ENCODE measurements at regions not wholly inside any gene's neighbourhood (a gene's known extent, or its start where the extent isn't known, plus 50 kb on each side); places are given as distances from the start of the nearest gene placed in this dataset.

DNA sequence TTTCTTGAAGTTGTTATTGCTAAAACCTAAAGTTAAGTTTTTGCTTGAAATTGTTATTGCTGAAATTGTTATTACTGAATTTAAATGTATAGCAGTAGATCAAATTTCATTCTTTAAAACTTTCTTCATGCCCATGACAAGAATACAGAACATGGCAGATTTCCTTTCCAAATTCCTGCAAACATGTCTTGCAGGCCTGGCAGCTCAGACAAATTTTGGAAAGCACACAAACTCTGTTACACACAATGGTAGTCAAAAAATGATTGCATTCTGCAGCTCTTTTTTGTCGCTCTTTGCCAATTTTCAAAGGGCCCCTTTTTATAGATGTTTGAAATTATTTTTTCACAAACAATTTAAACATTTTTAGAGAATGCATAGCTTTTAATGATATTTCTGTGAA is 1292.3 kb upstream of the B3GALT2 start:
- H3K27me3 Mint-ChIP-seq (ENCODE audit: unreplicated experiment) = no peaks in the 10 kb centered on the region
- no peak for DNase-seq
- H3K4me3 Mint-ChIP-seq (ENCODE audit: unreplicated experiment) = no peak overlapping the region
- H3K9me3 Mint-ChIP-seq (ENCODE audit: unreplicated experiment) = no peaks in the 10 kb centered on the region
- no peak overlapping the region for H3K27ac Mint-ChIP-seq (ENCODE audit: unreplicated experiment)
- TF ChIP-seq, protein P1, sequence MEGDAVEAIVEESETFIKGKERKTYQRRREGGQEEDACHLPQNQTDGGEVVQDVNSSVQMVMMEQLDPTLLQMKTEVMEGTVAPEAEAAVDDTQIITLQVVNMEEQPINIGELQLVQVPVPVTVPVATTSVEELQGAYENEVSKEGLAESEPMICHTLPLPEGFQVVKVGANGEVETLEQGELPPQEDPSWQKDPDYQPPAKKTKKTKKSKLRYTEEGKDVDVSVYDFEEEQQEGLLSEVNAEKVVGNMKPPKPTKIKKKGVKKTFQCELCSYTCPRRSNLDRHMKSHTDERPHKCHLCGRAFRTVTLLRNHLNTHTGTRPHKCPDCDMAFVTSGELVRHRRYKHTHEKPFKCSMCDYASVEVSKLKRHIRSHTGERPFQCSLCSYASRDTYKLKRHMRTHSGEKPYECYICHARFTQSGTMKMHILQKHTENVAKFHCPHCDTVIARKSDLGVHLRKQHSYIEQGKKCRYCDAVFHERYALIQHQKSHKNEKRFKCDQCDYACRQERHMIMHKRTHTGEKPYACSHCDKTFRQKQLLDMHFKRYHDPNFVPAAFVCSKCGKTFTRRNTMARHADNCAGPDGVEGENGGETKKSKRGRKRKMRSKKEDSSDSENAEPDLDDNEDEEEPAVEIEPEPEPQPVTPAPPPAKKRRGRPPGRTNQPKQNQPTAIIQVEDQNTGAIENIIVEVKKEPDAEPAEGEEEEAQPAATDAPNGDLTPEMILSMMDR (IDR thresholded peaks at IDR 0.05; ENCODE audit: partially characterized antibody, unreplicated experiment) = no peak
- H3K4me1 Mint-ChIP-seq (ENCODE audit: low read depth, unreplicated experiment) = peaks cover 25% of the 10 kb centered on the region
- H3K36me3 Mint-ChIP-seq (ENCODE audit: unreplicated experiment) = no peaks in the 10 kb centered on the region

DNA sequence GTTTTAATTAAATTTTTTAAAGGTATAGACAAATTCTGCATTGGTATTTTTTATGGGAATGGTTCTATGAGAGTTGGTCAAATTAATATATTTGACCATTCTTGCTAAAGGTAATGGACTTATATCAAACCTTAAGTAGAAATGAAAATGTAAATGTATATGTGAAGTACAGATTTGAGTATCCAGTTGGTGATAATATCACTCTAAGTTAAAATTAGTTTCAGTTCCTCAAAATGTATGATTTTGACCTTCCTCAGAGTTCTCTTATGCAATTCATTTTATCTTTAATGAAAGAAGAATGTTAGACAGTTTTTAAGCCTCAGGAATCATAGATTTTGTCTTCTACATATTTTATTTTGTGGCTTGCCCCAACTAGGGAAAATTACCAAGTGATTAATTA is 1291.5 kb upstream of the B3GALT2 start:
- H3K27ac Mint-ChIP-seq (ENCODE audit: unreplicated experiment) = no peak overlapping the region
- no peaks in the 10 kb centered on the region for H3K27me3 Mint-ChIP-seq (ENCODE audit: unreplicated experiment)
- no peak for DNase-seq
- peaks cover 27% of the 10 kb centered on the region for H3K4me1 Mint-ChIP-seq (ENCODE audit: low read depth, unreplicated experiment)
- no peak overlapping the region for H3K4me3 Mint-ChIP-seq (ENCODE audit: unreplicated experiment)
- no peaks in the 10 kb centered on the region for H3K9me3 Mint-ChIP-seq (ENCODE audit: unreplicated experiment)
- H3K36me3 Mint-ChIP-seq (ENCODE audit: unreplicated experiment) = no peaks in the 10 kb centered on the region
- TF ChIP-seq, protein P1 (IDR thresholded peaks at IDR 0.05; ENCODE audit: partially characterized antibody, unreplicated experiment) = no peak

DNA sequence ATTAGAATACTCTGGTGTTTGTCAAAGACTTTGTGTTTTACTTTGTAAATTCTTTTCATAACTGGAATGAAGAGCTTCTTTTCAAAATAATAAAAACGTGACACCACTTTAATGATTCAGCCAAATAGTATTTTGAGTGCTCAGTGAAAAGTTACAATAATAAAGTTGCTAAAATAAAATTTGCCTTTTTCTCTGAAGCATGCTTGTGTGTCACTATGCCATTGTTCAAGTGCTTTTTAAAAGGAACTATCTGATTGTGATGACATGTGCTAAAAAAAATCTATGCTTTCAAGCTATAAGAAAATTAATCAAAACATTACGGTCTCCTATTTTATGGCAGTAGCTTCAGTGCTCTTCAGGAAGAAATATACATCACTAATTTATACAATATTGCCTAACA is 1290.5 kb upstream of the B3GALT2 start:
- no peak for DNase-seq
- Mint-ChIP-seq H3K27me3 (ENCODE audit: unreplicated experiment) (no peaks in the 10 kb centered on the region), H3K36me3 (ENCODE audit: unreplicated experiment) (no peaks in the 10 kb centered on the region), H3K4me1 (ENCODE audit: low read depth, unreplicated experiment) (peaks cover 27% of the 10 kb centered on the region), H3K4me3 (ENCODE audit: unreplicated experiment) (no peak overlapping the region), H3K27ac (ENCODE audit: unreplicated experiment) (no peak overlapping the region), H3K9me3 (ENCODE audit: unreplicated experiment) (no peaks in the 10 kb centered on the region)
- TF ChIP-seq, protein P1 (IDR thresholded peaks at IDR 0.05; ENCODE audit: partially characterized antibody, unreplicated experiment) = no peak

- peaks cover 27% of the 10 kb centered on the region for H3K4me1 Mint-ChIP-seq (ENCODE audit: low read depth, unreplicated experiment)
- TF ChIP-seq, protein P1 (IDR thresholded peaks at IDR 0.05; ENCODE audit: partially characterized antibody, unreplicated experiment) = no peak
- H3K27me3 Mint-ChIP-seq (ENCODE audit: unreplicated experiment) = no peaks in the 10 kb centered on the region
- no peaks in the 10 kb centered on the region for H3K36me3 Mint-ChIP-seq (ENCODE audit: unreplicated experiment)
- no peak for DNase-seq
- no peaks in the 10 kb centered on the region for H3K9me3 Mint-ChIP-seq (ENCODE audit: unreplicated experiment)
- no peak overlapping the region for H3K27ac Mint-ChIP-seq (ENCODE audit: unreplicated experiment)
- H3K4me3 Mint-ChIP-seq (ENCODE audit: unreplicated experiment) = no peak overlapping the region
Measured at GRCh38 chr1:194476351-194476750, 1289.9 kb upstream of the B3GALT2 start.

GRCh38 chr1:194474701-194475100 is 1288.3 kb upstream of the B3GALT2 start:
- Mint-ChIP-seq H3K9me3 (ENCODE audit: unreplicated experiment) (no peaks in the 10 kb centered on the region), H3K36me3 (ENCODE audit: unreplicated experiment) (no peaks in the 10 kb centered on the region), H3K4me3 (ENCODE audit: unreplicated experiment) (peak overlapping the region; percentile 19), H3K27me3 (ENCODE audit: unreplicated experiment) (no peaks in the 10 kb centered on the region), H3K4me1 (ENCODE audit: low read depth, unreplicated experiment) (peaks cover 27% of the 10 kb centered on the region), H3K27ac (ENCODE audit: unreplicated experiment) (peak overlapping the region; percentile 13)
- TF ChIP-seq, protein P1 (IDR thresholded peaks at IDR 0.05; ENCODE audit: partially characterized antibody, unreplicated experiment) = no peak
- DNase-seq = no peak
